B cell (primary cell): ENCODE measurements at regions not wholly inside any gene's neighbourhood (a gene's known extent, or its start where the extent isn't known, plus 50 kb on each side); places are given as distances from the start of the nearest gene placed in this dataset.

ENCODE experiments used
- ATAC-seq: fragments of 200-7000 bp; cut with Tn5 transposase; one replicate; pipeline ENCODE4 v1.10.0; 2021; ENCODE audit warnings: low read depth, mild to moderate bottlenecking, moderate number of reproducible peaks, moderate library complexity
- CTCF ChIA-PET: fragments of 350-600 bp; sonication (Branson Sonifier 250); formaldehyde crosslinking; loops from one replicate; lab custom pipeline; 2021; ENCODE audit warnings: antibody characterized with exemption, inconsistent platforms; lab: Charles Lee
- POLR2A ChIA-PET: fragments of 350-600 bp; sonication (Branson Sonifier 250); formaldehyde crosslinking; loops from one replicate; lab custom pipeline; 2021; ENCODE audit warnings: antibody characterized with exemption; lab: Charles Lee
- DNase-seq: peaks from one replicate; pipeline ENCODE4 v3.0.0; 2013
- H2AFZ ChIP-seq: 2 replicates; pipeline ENCODE4 v1.6.1; 2012; ENCODE audit warnings: mild to moderate bottlenecking, low read depth, low read length; ENCODE audit not compliant: insufficient read depth, poor library complexity, severe bottlenecking
- H3K27ac ChIP-seq, 2 donors: 1 replicate in 1 of 2; 2 replicates in 1 of 2; pipeline ENCODE4 v1.5.1; 2012 to 2013; ENCODE audit warnings: low read length in 2 of 2, mild to moderate bottlenecking in 2 of 2, moderate library complexity in 1 of 2
- H3K27me3 ChIP-seq, 4 experiments: fragments of 200-600 bp in 1 of 4; sonication (generic) in 1 of 4; replicated peaks in 1 of 4; 1 replicate in 2 of 4; 2 replicates in 2 of 4; pipeline versions ENCODE4 v1.6.1 to v1.7.0; 2013 to 2016; ENCODE audit warnings: low read length in 3 of 4, mild to moderate bottlenecking in 2 of 4, mixed read lengths in 1 of 4, moderate library complexity in 1 of 4; ENCODE audit not compliant: insufficient read depth in 4 of 4, control insufficient read depth in 3 of 4; ENCODE audit errors: control extremely low read depth in 1 of 4
- H3K36me3 ChIP-seq, 2 experiments: replicated peaks in 1 of 2; 1 replicate in 1 of 2; 2 replicates in 1 of 2; pipeline versions ENCODE4 v1.6.1 to v1.7.1; 2013; ENCODE audit warnings: low read length in 1 of 2; ENCODE audit not compliant: insufficient read depth in 2 of 2, control insufficient read depth in 1 of 2; ENCODE audit errors: control extremely low read depth in 1 of 2, extremely low read depth in 1 of 2
- H3K4me1 ChIP-seq, 2 donors: fragments of 200-600 bp in 1 of 2; sonication (generic) in 1 of 2; 1 replicate in 1 of 2; 2 replicates in 1 of 2; pipeline versions ENCODE4 v1.5.1 to v1.6.1; 2013 to 2017; ENCODE audit warnings: low read length in 2 of 2; ENCODE audit not compliant: control insufficient read depth in 2 of 2, insufficient read depth in 2 of 2
- H3K4me2 ChIP-seq: replicated peaks from 2 replicates; pipeline ENCODE3; 2012; ENCODE audit warnings: mild to moderate bottlenecking, low read depth, low read length; ENCODE audit not compliant: poor library complexity, severe bottlenecking
- H3K4me3 ChIP-seq, 5 experiments: fragments of 200-600 bp in 1 of 5; sonication (generic) in 1 of 5; 1 replicate in 3 of 5; 2 replicates in 2 of 5; pipeline versions ENCODE4 v1.5.1 to v1.7.0; 2011 to 2016; ENCODE audit warnings: low read length in 4 of 5, mild to moderate bottlenecking in 4 of 5, low read depth in 2 of 5, control low read depth in 1 of 5, moderate library complexity in 1 of 5; ENCODE audit not compliant: insufficient read depth in 1 of 5; ENCODE audit errors: control extremely low read depth in 1 of 5, extremely low read depth in 1 of 5
- H3K79me2 ChIP-seq: fragments of 200-600 bp; sonication (generic); one replicate; pipeline ENCODE4 v1.6.0; 2016; ENCODE audit warnings: low read length; ENCODE audit not compliant: control insufficient read depth, insufficient read depth
- H3K9ac ChIP-seq: fragments of 200-600 bp; sonication (generic); 2 replicates; pipeline ENCODE4 v1.6.1; 2017; ENCODE audit warnings: mild to moderate bottlenecking, low read length, moderate library complexity
- H3K9me3 ChIP-seq, 3 donors: one replicate each; pipeline versions ENCODE4 v1.6.1 to v1.7.1; 2013; ENCODE audit warnings: low read length in 2 of 3; ENCODE audit not compliant: control insufficient read depth in 2 of 3, insufficient read depth in 1 of 3; ENCODE audit errors: control extremely low read depth in 1 of 3
- H4K20me1 ChIP-seq: 2 replicates; pipeline ENCODE4 v1.6.0; 2012; ENCODE audit warnings: mild to moderate bottlenecking, low read length; ENCODE audit not compliant: insufficient read depth, control insufficient read depth, poor library complexity, severe bottlenecking
- H3K27ac Mint-ChIP-seq: one replicate; pipeline ENCODE4 v1.8.0; 2021; ENCODE audit warnings: mixed read lengths
- H3K27me3 Mint-ChIP-seq: one replicate; pipeline ENCODE4 v1.8.0; 2021; ENCODE audit warnings: mixed read lengths
- H3K4me1 Mint-ChIP-seq: one replicate; pipeline ENCODE4 v1.8.0; 2021; ENCODE audit warnings: mixed read lengths
- H3K4me3 Mint-ChIP-seq: one replicate; pipeline ENCODE4 v1.8.0; 2021; ENCODE audit warnings: mixed read lengths
- H3K9me3 Mint-ChIP-seq: one replicate; pipeline ENCODE4 v1.8.0; 2022; ENCODE audit warnings: mixed read lengths; ENCODE audit not compliant: insufficient read depth
- CTCF ChIP-seq: fragments of 200-600 bp; IDR thresholded peaks from one replicate; pipeline ENCODE4 v1.8.0; 2022; ENCODE audit warnings: antibody characterized with exemption, mild to moderate bottlenecking
- EZH2 ChIP-seq: IDR thresholded peaks from 2 replicates; pipeline ENCODE4 v1.6.1; 2012; ENCODE audit warnings: borderline replicate concordance, low read depth, mild to moderate bottlenecking, moderate library complexity, low read length; ENCODE audit not compliant: insufficient read depth, poor library complexity, severe bottlenecking
- WGBS: methylation state at CpG from one replicate; pipeline ENCODE4 v1.1.5; 2013; ENCODE audit warnings: missing lambda C conversion rate; ENCODE audit not compliant: insufficient coverage; 5-methylcytosine and 5-hydroxymethylcytosine counted together
- intact Hi-C: fragments of 100-400 bp; cut with micrococcal nuclease; formaldehyde crosslinking; loops from one replicate; pipeline ENCODE4 v1.10.0; 2022

- Mint-ChIP-seq H3K27me3 (no peaks in the 10 kb centered on the region), H3K4me1 (peaks cover 26% of the 10 kb centered on the region), H3K4me3 (no peak overlapping the region), H3K27ac (no peak overlapping the region), H3K9me3 (no peaks in the 10 kb centered on the region)
- no peaks in the 10 kb centered on the region for H3K27me3 ChIP-seq
- intact Hi-C loops, result no loop called here
- H3K4me1 ChIP-seq, result peaks cover 10 to 15% of the 10 kb centered on the region in 2 donors
- no peaks in the 10 kb centered on the region for H4K20me1 ChIP-seq
- DNase-seq (no peak), ATAC-seq (no peak)
- no peak for TF ChIP-seq CTCF
- TF ChIP-seq EZH2, result no peak
- H3K4me2 ChIP-seq, result no peak overlapping the region
- POLR2A ChIA-PET, result no interaction called here
- H3K36me3 ChIP-seq, result no peaks in the 10 kb centered on the region
- no peaks in the 10 kb centered on the region for H3K9me3 ChIP-seq
- WGBS, result 74% methylated on average over 6 of the region's 9 CpGs
- no peak overlapping the region for H2AFZ ChIP-seq
- H3K9ac ChIP-seq, result no peak overlapping the region
- no peaks in the 10 kb centered on the region for H3K79me2 ChIP-seq
- H3K4me3 ChIP-seq, result no peak overlapping the region
- H3K27ac ChIP-seq, result no peak overlapping the region
- CTCF ChIA-PET, result no interaction called here
Measured at GRCh38 chr3:46110701-46111493, 83.6 kb upstream of the XCR1 start.

- Histone ChIP-seq H3K27me3 (no peaks in the 10 kb centered on the region), H3K79me2 (no peaks in the 10 kb centered on the region), H2AFZ (no peak overlapping the region), H3K9ac (no peak overlapping the region), H3K4me2 (no peak overlapping the region), H3K4me3 (no peak overlapping the region), H3K4me1 (peaks cover 23 to 31% of the 10 kb centered on the region in 2 donors), H3K27ac (no peak overlapping the region), H4K20me1 (no peaks in the 10 kb centered on the region), H3K36me3 (no peaks in the 10 kb centered on the region), H3K9me3 (no peaks in the 10 kb centered on the region)
- intact Hi-C loops, result no loop called here
- TF ChIP-seq EZH2 (no peak), CTCF (no peak)
- Mint-ChIP-seq H3K4me1 (peaks cover 46% of the 10 kb centered on the region), H3K27ac (no peak overlapping the region), H3K4me3 (no peak overlapping the region), H3K27me3 (no peaks in the 10 kb centered on the region), H3K9me3 (no peaks in the 10 kb centered on the region)
- 63% methylated on average over 4 of the region's 4 CpGs for WGBS
- ChIA-PET CTCF (no interaction called here), POLR2A (no interaction called here)
- ATAC-seq (no peak), DNase-seq (no peak)
Measured at GRCh38 chr3:46107682-46108081, 80.4 kb upstream of the XCR1 start.
